Dermis blood vessel endothelial cell (primary cell): ENCODE measurements at regions not wholly inside any gene's neighbourhood (a gene's known extent, or its start where the extent isn't known, plus 50 kb on each side); places are given as distances from the start of the nearest gene placed in this dataset.
A peak's percentile ranks its signal among the peaks of the same experiment; 100 is the strongest.

Experiments used
- DNase-seq: peaks from one replicate; pipeline ENCODE4 v3.0.0; 2010

DNA sequence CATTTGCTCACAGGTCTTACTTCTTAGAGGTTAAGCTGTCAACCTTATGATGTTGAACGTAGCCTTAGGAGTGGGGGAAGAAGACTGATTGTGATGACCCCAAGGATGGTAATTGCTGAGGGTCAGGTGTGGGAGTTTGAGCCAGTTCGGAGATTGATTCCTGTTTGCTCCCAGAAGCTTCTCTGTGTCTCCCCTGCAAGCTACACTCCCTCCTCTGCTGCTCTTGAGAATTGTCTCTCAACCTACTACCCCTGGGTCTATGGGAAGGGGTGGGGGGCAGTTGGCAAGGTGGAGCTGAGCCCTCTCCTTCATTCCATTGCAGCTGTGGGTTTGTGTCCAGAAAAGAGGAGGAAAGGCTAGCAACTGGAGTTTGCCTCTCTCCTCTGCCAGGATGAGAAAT lies 113.8 kb downstream of the PLEKHG1 start:
- no peak for DNase-seq

DNA sequence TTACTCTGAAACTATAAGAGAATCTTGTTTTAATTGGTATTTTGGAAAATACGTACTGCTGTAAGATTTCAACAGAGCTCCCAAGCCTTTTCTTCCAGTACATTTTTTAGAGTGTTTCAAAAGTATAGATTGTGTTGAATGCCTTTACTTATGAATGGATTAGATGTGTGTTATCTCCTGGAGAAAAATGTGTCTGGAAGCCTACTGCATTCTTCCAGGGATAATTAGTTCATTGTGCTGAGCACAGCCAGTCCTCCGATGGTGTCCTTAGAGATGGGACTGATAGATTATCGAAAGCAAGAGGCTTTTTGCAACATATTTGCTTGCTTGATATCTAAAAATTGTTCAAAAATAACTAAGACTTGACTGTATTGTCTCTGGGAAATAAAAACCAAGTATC lies 114.2 kb downstream of the PLEKHG1 start:
- DNase-seq = no peak

DNA sequence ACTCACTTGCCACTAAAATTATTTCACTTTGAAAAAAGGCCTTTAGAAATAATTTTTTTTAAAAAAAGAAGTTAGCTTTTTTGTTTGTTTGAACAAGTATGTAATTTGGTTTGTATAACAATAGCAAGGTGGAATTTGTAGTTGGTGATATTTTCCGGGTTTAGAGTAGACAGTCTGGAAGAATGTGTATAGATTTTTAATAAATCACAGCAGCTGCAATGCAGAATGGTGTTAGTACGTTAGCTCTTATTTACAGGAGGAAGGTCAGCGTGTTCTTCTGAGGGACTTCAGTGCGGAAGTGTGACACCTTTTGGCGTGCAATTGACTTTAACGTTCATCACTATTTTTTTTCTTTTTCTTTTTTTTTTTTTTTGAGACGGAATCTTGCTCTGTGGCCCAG lies 115.4 kb downstream of the PLEKHG1 start:
- no peak for DNase-seq

DNA sequence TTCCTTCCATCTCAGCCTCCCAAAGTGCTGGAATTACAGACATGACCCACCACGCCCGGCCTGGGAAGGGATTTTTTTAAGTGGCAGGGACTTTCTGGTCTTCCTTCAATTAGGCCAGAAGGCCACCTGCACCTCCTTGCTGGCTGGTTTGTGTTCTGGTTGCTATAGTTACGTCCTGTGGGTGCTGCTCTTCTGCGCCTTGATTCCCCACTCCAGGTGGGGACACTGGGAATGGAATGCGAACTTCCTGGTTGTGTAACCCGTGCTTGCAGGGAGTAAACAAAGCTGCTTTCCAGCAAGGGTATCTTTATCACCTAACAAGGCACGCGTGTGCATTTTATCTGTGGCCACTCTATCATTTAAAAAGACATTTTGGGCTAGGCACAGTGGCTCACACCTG lies 117.7 kb downstream of the PLEKHG1 start:
- DNase-seq = peak; percentile 36

DNA sequence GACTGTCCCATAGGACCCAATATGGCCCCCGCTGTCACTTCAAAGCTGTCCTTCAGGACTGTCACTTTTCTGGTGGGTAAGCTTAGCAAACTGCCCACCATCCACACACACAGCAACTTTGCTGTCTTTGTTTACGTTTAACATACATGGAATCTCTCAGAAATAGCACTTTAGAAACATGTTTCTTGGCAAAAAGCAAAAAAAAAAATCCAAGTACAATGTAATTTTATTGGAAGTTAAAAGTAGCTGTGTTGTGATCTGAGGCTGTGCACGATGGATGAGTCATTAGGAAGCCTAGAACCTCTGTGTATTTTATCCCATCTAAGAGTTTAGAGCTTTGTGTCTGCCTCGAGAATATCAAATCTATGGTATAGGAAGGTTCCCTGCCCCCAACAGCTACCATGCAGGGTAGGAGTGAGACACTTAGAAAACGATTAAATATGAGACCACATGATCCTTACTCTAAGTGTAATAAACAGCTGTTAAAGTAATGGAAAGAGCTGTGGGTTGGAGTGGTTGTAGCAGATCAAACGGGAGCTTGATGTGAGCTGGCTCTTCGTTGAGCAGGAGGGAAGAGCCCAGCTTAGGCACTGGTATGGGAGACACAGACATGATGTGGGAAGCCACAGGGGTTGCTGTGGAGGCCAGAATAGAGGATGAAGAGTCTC lies 119.5 kb downstream of the PLEKHG1 start:
- DNase-seq = peak; percentile 34

DNA sequence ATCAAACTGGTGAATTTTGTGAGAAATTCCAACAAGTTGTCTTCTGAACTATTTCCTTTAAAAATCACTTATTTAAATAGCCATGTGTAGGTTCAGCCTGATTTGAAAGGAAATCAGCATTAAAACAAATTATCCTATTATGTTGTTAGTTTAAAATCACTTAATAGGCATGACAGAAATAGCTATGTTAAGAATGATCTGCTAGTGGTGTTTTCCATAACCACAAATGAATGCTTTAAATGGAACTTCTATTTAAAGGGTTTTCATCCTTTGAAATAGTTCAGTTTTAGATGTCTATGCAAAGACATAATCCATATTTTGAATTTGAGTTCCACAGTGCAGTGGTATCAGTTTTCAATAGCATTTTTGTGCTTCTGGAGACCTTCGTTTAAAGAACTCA lies 120.1 kb downstream of the PLEKHG1 start:
- DNase-seq = no peak

DNA sequence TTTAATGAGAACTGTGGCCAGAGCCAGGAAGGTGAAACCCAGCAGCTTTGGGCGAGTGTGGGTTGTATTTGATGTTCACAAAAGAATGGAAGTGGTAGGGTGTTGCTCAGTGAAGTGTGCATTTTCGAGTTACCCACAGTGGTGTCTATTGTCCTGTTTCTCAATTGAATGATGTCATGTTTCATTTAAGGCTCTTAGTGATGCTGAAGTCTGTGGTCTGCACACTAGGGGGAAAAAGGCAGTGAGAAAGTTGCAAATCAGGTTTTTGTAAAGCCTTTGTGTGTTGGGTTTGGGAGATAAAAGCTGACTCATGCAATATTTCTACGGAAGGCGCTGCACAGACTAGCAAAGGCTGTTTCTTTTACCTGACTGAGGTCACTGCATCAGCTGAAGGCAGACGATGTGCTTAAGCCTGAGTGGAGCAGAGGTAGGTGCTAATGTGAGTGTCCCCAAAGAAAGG lies 121.1 kb downstream of the PLEKHG1 start:
- DNase-seq = peak; percentile 56

DNA sequence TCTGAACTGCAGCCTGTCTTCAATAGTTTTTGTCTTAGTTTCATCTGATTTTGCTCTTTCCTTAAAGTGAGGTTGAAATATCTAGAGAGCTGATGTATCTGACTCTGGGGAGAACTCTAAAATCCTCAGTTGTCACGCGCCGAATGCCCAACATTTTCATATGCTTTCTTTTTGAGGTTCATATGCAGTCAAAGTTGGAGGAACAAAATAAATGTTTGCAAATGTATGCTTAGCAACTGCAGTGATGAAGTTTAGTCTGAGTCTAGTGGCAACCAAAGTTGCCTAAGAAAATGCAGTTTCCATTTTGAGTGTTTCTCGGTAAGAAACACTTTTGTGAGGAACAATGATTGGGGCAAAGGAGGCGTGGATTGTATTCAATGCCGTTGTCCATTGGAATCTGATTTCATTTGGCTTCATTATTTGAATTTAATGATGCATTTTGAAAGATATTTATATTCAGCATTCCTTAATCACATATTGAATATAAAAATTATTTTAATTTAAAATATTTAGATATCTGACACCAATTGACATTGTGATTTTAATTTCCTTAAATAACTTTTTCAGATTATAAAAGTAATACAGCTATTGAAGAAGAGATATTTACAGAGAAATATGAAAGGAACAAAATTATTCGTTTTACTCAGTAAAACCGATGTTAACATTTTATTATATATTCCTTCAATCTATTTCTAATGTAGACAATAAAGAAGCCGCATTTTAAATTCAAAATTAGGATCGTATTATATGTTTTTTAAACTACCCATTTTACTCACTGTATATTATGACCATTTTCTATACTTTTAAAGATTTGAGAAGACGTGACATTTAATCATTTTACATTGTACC lies 122.0 kb downstream of the PLEKHG1 start:
- DNase-seq = no peak

DNA sequence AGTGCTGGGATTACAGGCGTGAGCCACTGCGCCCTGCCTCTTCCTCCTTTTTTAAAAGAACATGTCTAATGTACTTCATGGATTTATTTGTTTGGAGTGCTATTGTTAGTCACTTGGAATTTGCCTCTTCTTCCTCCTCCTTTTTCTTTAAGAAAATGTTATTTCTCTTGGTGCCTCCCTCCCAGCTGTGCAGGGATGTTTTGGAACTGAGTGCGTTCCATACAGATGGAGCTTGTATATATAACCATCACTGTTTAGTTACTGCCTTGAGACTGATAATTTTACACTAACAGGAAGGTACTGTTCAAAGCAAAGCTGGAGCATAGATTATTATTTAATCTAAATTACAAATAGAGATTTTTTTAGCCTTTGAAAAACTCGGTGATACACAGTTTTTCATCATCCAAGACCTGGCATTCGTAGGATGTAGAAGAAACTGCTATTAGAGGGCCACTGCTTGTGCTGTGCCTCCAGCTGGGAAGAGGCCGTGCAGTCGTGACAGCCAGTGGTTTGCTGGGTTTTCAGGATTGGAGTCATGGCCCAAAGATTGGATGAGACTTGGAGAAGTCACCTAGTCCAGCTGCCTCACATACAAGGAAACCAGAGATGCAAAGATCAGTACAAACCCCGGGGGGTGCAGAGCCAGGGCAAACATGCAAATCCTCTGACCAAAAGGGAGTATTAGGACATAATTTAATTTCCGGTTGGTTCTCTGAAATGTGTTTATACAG lies 123.1 kb downstream of the PLEKHG1 start:
- no peak for DNase-seq

DNA sequence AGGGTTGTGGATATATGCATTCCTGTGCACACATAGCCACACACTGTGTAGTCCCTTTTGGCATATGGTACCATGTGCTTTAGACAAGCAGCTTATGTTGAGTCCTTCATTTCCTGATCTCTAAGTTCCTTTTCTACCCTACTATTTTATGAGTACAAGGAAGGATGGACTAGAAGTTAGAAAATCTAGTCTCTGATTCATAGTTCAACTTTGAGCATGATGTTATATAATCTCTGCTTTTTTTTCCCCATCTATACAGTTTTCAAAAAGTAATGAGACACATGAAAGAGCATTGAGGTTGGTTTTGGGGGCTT lies 123.6 kb downstream of the PLEKHG1 start:
- DNase-seq = no peak

DNA sequence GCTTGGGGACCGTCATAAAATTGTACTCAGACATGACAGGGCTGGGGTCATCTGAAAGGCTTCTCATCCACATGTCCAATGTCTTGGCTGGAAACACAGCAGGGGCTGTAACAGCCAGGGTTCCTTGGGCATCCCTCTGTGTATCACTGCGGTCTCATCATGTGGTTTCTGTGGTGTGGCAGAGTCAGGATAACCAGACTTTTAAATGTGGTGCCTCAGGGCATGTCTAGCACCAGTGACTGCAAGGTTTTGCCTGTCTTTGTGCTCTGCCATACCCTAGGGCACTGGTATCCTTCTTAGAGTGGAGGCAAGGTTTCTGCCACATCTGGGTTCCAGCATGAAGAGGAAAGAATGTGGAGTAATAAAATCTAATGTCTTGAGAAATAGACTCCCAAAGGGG lies 124.2 kb downstream of the PLEKHG1 start:
- no peak for DNase-seq

DNA sequence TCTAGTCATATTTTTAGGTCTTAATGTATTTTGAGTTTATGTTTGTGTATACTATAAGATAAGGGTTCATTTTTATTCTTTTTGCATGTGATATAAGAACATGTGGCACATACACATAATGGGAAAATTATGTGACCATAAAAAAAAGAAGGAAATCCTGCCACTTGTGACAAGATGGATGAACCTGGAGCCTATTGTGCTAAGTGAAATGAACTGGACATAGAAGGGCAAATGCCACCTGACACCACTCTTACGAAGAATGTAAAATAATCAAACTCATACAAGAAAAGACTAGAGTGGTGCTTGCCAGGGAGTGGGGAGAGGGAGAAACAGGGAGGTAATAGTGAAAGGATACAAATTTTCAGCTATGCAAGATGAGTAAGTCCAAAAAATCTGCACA lies 126.1 kb downstream of the PLEKHG1 start:
- DNase-seq = peak; percentile 43

DNA sequence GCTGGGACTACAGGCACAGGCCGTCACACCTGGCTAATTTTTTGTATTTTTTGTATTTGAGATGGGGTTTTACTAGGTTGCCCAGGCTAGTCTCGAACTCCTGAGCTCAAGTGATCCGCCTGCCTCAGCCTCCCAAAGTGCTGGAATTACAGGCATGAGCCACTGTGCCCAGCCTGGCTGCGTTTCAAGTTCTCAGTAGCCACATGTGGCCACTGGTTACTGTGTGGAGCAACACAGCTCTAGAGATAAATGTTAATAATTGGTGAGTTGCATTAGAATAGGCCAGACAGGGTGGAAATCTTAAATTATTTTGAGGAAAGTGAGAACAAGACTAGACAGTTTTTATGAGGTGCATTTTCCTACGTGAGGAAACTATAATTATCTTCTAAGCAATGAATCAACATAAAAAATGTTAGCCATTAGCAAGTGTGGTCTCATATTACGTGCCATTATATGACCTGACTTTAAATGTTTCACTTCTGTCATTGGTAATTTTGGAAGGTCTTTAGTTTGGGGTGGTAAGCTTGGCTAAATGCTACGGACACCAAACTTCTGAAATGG lies 129.6 kb downstream of the PLEKHG1 start:
- no peak for DNase-seq

DNA sequence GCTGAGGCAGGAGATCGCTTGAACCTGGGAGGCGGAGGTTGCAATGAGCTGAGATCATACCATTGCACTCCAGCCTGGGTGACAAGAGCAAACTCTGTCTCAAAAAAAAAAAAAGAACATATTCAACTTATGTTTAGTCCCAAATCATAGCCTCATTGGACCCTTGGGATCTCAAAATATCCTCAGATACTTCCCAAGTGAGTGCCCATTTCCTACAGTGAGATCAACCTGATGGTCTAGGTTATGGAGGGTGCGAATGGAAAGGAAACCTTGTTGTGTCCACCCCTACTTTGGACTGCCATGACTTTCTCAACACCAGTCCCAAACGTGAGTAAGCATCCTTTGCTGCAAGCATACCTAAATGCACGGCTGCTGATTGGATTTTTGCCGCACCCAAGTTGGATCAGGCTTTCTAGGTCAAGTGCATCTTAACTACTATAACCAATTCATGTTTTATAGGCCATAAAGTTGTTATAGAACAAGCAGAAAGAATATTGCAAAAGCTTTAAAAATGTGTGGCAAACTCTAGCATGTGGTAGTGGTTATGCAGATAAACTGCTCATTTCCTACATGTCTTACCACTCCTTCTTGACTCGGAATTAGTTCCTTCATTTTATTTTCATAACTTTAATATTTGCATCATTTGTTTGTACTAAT lies 131.2 kb downstream of the PLEKHG1 start:
- DNase-seq = no peak

DNA sequence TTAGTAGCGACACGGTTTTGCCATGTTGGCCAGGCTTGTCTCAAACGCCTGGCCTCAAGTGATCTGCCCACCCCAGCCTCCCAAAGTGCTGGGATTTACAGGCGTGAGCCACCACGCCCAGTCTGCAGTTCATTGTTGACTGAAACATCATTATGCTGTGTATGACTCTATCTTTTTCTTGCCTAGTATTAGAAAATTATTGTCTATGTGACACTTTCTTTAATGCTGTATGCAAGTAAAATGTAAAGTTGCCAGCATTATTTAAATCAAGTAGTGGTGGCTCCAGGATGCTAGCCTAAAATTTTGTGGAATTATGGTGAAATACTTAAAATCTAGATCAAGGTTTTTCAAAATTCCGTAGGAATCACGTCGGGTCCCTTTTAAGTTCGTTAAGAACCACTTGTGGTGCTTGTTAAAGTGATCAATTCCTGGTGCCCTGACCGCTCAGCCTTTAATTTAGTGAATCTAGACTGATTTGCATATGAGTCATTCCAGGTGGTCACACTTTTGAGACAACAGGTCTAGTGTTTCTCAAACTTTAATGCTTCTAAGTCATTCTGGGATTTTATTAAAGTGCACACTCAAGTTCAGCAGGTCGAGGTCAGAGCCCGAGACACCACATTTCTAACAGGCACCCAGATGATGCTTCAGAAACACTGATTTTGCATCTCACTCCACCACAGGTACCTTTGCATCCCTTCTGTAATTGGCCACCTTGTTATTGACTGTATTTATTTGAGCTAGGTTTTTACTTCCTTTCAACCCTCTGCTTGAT lies 132.6 kb upstream of the MTHFD1L start:
- no peak for DNase-seq

DNA sequence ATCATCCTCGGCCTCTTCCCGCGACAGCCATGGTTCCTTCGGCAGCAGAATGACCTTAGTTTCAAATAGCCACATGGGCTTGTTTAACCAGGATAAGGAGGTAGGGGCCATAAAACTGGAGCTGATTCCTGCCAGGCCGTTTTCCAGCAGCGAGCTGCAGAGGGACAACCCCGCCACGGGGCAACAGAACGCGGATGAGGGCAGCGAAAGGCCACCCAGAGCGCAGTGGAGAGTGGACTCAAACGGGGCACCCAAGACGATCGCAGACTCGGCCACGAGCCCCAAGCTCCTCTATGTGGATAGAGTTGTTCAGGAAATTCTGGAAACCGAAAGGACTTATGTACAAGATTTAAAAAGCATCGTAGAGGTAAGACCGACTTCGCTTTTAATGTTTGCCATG lies 131.8 kb upstream of the MTHFD1L start:
- DNase-seq = no peak

DNA sequence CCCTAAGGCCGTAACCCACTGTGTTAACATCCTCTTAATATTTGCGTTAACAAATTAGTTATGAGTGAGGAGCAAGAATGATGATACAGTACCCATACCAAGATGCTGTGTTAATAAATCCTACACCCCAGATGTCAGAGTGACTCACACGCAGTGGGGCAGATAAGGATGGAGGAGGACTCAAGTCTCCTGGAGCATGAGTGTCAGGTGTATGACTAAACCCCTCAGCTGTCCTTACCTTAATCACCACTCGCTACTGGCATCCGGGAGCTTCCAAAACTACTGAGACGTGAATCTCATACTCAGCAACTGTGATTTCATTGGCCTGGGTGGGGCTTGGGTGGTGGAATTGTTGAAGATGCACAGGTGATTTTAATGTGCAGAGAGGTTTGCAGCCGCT lies 131.3 kb upstream of the MTHFD1L start:
- DNase-seq = no peak

DNA sequence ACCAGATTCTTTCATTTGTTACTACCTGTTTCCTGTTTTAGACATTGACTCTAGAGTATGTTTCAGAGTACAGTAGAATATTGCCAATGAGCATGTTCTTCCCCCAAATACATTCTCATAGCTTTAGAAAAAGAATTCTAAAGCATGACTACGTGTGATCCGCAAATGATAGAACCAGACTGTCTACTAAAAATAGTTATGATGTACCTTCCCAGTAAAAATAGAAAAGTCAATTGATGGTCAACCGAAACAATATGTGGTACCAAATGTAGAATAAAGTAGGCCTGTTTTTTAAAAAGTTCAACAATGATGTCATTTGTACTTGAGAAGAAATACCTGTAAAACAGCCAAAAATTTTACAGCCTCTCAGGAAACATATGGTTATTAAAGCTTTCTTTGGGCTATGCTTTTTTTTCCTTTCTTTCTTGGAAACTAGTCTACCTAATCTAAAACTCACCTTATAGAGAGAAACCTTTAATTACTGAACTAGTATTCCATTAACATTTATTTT lies 130.1 kb upstream of the MTHFD1L start:
- DNase-seq = no peak

DNA sequence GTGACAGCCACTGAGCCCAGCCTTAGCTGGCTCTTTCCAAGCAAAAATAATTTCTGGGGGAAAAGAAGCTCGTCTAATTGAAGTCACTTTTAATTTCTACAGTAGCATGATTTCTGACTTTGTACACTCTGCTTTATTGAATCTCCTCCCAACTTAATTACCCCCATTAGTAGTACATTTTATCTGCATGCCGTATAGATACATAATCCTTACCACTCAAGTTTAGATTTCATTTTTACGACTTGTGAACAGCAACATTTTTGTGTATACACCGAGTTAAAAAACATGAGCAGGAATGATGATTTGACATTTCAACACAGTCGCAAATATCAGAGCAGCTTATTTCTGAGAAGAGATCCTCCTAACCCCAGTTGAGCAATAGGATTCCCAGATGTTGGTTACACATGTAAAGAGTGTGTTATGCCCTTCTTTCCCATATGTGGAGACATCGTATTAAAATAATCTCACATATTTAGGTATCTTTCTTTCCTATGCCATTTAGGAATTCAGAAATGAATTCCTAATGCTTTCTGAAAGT lies 127.3 kb upstream of the MTHFD1L start:
- DNase-seq = no peak

DNA sequence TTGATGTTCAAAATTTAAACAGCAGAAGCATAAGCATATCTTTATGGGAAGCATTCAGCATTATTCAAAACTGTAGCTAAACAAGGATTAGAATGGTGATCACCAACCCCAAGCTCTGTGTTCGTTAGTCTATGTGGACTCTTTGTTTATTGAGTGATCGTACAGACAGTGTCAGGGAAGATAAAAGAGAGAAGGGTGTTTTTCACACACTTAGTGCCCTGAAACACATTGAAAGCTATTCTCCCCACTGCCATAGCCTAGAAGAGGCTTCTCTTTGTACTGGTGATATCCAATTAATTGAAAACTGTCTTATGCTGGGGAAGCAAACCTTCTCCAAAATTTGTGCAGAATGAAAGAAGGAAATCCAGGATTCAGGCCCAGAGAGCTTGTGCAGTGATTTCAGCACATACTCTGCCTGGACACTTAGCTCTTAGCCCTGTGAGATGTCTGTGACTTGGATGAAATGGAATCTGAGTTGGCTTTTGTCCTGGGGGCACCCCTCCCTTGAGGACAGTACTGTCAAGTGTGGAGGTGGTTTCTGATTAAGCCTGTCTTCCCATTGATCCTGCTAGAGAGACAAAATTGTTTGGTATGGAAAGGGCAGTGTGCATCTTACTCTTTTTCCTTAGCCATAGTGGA lies 125.7 kb upstream of the MTHFD1L start:
- no peak for DNase-seq

DNA sequence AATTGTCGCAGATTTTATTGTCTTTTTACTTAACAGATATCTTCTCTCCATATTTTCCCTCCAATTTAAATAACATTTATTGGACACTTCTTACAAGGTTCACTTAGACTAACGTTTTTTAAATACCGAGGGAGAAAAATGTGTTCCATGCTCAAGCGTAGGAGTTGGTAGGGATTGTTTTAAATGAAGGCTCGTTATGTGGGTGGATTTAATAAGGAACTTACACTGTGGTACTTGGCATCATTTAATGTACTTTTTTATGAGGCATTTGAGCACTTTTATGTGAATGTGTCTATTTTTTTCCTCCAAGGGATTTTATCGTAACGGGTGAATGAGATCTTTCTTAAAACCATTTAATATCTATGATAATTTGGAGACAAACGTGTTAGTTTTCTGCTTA lies 125.0 kb upstream of the MTHFD1L start:
- DNase-seq = no peak
